Right lobe of liver (tissue), 6 donors: ENCODE measurements at regions not wholly inside any gene's neighbourhood (a gene's known extent, or its start where the extent isn't known, plus 50 kb on each side); places are given as distances from the start of the nearest gene placed in this dataset.

Experiments
- ATAC-seq, 4 donors: fragments of 200-7000 bp; cut with Tn5 transposase; one replicate each; pipeline ENCODE4 v1.9.1; 2020; ENCODE audit warnings: mild to moderate bottlenecking in 4 of 4, moderate library complexity in 4 of 4
- DNase-seq, 3 donors: peaks; one replicate each; pipeline ENCODE4 v3.0.0-alpha.2; 2020
- H3K27ac ChIP-seq, 3 donors: fragments of 200-600 bp; one replicate each; pipeline ENCODE4 v1.8.0; 2022
- H3K27me3 ChIP-seq, 2 donors: fragments of 200-600 bp; one replicate each; pipeline ENCODE4 v1.8.0; 2022
- H3K36me3 ChIP-seq, 4 donors: fragments of 200-600 bp; sonication (generic) in 1 of 4; one replicate each; pipeline versions ENCODE4 v1.5.1 to v1.8.0; 2017 to 2022; ENCODE audit warnings: control low read depth in 1 of 4
- H3K4me1 ChIP-seq, 4 donors: fragments of 200-600 bp; sonication (generic) in 1 of 4; one replicate each; pipeline versions ENCODE4 v1.5.1 to v1.8.0; 2017 to 2022; ENCODE audit warnings: control low read depth in 1 of 4
- H3K4me3 ChIP-seq, 3 donors: fragments of 200-600 bp; one replicate each; pipeline ENCODE4 v1.8.0; 2022
- H3K9me3 ChIP-seq, 4 donors: fragments of 200-600 bp; sonication (generic) in 1 of 4; one replicate each; pipeline versions ENCODE4 v1.5.1 to v1.8.0; 2017 to 2022; ENCODE audit warnings: control low read depth in 1 of 4
- POLR2A ChIP-seq: fragments of 450-650 bp; IDR thresholded peaks from one replicate; pipeline ENCODE4 v1.6.1; 2017; ENCODE audit warnings: antibody characterized with exemption, mild to moderate bottlenecking
- WGBS: methylation state at CpG from one replicate; pipeline ENCODE4 v1.1.6; 2018; ENCODE audit warnings: low coverage, low lambda C conversion rate; ENCODE audit not compliant: insufficient coverage; ENCODE audit errors: missing lambda C conversion rate; 5-methylcytosine and 5-hydroxymethylcytosine counted together
- intact Hi-C, 2 donors: fragments of 100-400 bp; cut with DNase I; formaldehyde crosslinking; loops; one replicate each; pipeline versions ENCODE4 v1.11.2 to v1.14.1; 2022
- TF ChIP-seq, protein P1 (sequence below), 4 donors: fragments of 200-600 bp in 3 of 4; fragments of 450-650 bp in 1 of 4; IDR thresholded peaks; one replicate each; pipeline versions ENCODE4 v1.5.1 to v1.8.0; 2016 to 2022; ENCODE audit warnings: antibody characterized with exemption in 4 of 4, mild to moderate bottlenecking in 2 of 4
- donor health status: DM: no; HTN: yes; CAD: no.
- donor health status: DM: no; HTN: no; CAD: no.
- donor health status: DM: no; HTN: no; CAD: no.
- donor health status: DM: no; HTN: yes; CAD: no.
- donor health status: DM: no; HTN: yes; CAD: no.

DNA sequence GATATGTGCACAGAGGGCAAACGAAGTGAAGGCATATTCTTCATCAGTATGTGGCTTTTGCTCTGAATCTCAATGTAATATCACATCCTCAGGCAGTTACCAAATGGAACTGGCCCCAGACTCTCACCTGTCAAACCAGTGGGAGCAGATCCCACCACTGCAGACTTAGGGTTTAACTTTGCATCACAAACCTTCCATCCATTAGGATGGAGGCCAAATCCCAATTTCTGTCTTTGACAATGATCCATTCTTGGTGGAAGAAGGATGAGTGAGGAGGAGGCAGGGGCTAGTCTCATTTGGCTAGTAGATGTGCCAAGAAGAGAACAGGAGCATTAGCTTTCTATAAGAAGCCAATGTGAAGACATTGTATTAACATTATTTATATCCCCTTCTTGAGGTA lies 413.5 kb upstream of the SPRY2 start:
- no peak for TF ChIP-seq POLR2A
- TF ChIP-seq, protein P1, sequence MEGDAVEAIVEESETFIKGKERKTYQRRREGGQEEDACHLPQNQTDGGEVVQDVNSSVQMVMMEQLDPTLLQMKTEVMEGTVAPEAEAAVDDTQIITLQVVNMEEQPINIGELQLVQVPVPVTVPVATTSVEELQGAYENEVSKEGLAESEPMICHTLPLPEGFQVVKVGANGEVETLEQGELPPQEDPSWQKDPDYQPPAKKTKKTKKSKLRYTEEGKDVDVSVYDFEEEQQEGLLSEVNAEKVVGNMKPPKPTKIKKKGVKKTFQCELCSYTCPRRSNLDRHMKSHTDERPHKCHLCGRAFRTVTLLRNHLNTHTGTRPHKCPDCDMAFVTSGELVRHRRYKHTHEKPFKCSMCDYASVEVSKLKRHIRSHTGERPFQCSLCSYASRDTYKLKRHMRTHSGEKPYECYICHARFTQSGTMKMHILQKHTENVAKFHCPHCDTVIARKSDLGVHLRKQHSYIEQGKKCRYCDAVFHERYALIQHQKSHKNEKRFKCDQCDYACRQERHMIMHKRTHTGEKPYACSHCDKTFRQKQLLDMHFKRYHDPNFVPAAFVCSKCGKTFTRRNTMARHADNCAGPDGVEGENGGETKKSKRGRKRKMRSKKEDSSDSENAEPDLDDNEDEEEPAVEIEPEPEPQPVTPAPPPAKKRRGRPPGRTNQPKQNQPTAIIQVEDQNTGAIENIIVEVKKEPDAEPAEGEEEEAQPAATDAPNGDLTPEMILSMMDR (IDR thresholded peaks at IDR 0.05), result no peak
- DNase-seq (no peak), ATAC-seq (no peak)
- 29% methylated on average over 1 of the region's 1 CpG for WGBS
- Histone ChIP-seq H3K9me3 (no peaks in the 10 kb centered on the region), H3K27me3 (no peaks in the 10 kb centered on the region), H3K36me3 (no peaks in the 10 kb centered on the region), H3K4me1 (no peaks in the 10 kb centered on the region), H3K27ac (no peak overlapping the region), H3K4me3 (no peak overlapping the region)
- intact Hi-C loops, result no loop called here

DNA sequence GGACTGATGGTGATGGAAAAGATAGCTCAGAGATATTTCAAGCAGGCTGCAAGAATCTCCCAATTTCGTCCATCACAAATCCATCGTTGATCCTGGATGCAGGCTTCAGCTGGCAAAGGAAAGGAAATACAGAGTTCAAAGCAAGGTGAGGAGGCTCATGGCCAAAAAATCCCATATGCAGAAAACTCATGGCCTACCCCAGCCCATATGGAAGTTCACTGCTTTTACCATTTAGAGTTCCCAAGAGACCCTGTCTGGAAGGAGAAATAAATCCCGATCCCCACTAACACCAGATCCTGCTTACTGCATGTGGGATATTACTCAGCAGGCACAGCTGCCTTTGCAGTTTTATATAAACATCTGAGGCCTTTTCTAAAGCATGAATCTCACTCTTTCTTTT lies 412.9 kb upstream of the SPRY2 start:
- no peak for ATAC-seq

DNA sequence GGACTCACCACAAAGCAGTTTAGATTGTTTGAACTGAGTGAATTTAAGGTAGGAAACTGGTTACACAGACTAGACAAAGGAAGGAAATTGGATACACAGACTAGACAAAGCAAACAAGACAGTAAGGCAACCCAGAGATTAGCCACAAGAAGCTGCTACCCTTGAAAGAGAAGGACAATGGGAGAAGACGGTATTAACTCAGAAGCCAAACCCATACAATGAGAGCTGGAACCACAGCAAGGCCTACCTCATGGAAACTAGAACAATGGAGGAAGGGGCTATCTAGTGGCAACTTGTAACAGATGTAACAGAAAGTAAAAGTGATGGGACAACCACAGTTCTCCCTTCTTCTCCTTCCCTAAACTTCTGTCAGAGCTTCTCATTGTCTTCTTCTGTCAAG lies 410.9 kb upstream of the SPRY2 start:
- no peak for DNase-seq
- intact Hi-C loops, result no loop called here
- Histone ChIP-seq H3K27ac (no peak overlapping the region), H3K9me3 (no peaks in the 10 kb centered on the region), H3K36me3 (peaks cover 0 to 2% (median 0%) of the 10 kb centered on the region in 4 donors), H3K4me1 (no peaks in the 10 kb centered on the region), H3K27me3 (no peaks in the 10 kb centered on the region), H3K4me3 (no peak overlapping the region)
- no peak for TF ChIP-seq POLR2A
- no peak for ATAC-seq
- WGBS, result 63% methylated on average over 1 of the region's 1 CpG

More for the DNA sequence above, 412.9 kb upstream of the SPRY2 start:
- Histone ChIP-seq H3K4me3 (no peak overlapping the region), H3K27ac (no peak overlapping the region), H3K36me3 (peaks cover 0 to 2% (median 0%) of the 10 kb centered on the region in 4 donors), H3K9me3 (no peaks in the 10 kb centered on the region), H3K4me1 (no peaks in the 10 kb centered on the region), H3K27me3 (no peaks in the 10 kb centered on the region)
- TF ChIP-seq, protein P1 (IDR thresholded peaks at IDR 0.05), result no peak
- no peak for TF ChIP-seq POLR2A
- no peak for DNase-seq
- WGBS, result 53% methylated on average over 3 of the region's 3 CpGs
- intact Hi-C loops, result no loop called here

DNA sequence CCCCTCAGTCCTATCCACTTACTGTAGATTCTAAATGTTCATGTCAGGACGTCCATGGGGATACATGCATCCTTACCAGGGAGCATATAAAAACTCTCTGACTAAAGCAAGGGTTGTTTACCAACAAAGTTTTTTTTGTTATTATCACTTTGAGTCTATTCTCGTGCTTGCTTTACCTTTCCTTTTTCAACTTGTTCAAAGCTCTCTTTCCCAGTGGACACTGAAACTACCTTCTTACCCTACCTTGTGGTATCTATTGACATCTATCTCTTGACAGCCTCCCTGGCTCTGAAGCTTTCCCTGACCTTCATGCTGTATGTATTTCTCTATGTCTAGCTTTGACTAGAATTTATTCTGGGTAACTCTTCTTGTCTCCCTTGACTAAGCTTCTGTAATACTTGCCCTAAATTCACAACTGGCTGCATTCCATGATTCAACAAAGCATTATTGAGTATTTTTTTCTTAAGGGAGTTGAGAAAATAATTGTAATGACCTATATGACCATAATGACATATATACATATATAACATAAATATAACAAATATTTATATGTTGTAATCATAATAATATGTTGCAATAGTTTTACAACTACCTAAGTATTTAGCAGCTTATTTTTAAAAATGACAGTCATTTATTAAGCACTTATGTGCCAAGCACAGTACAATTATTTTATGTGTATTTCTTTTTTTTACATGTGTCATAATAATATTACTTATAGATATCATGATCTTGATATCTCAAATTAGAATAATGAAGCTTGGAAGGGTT lies 403.4 kb upstream of the SPRY2 start:
- H3K9me3 ChIP-seq, result no peaks in the 10 kb centered on the region
- no peak for TF ChIP-seq POLR2A
- TF ChIP-seq, protein P1 (IDR thresholded peaks at IDR 0.05), result no peak
- WGBS, result 66% methylated on average over 2 of the region's 2 CpGs
- DNase-seq (no peak), ATAC-seq (no peak)
- H3K4me1 ChIP-seq, result no peaks in the 10 kb centered on the region
- no peak overlapping the region for H3K27ac ChIP-seq
- no peak overlapping the region for H3K4me3 ChIP-seq
- intact Hi-C loops, result no loop called here
- H3K27me3 ChIP-seq, result no peaks in the 10 kb centered on the region
- H3K36me3 ChIP-seq, result peaks cover 0 to under 1% (median 0%) of the 10 kb centered on the region in 4 donors

DNA sequence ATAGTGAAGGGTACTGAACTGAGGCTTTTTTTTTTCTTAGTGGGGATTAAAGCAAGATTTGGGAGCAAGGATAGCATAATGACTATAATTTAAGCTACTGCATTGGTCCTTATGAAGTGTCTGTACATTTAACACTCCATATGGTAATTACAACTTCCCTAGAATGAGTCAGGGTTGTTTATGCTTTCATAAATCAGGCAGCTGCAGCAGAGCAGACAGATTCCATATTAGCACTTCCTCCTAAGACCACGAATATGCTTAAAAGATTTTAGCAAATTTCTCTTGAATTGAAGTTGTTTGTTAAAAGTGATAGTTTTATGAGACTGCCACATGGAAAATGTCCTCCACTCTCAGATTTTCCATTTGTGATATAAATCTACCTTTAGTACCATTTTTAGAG lies 401.1 kb upstream of the SPRY2 start:
- ATAC-seq (no peak), DNase-seq (no peak)
- Histone ChIP-seq H3K36me3 (no peaks in the 10 kb centered on the region), H3K27ac (no peak overlapping the region), H3K4me1 (no peaks in the 10 kb centered on the region), H3K4me3 (no peak overlapping the region), H3K27me3 (no peaks in the 10 kb centered on the region), H3K9me3 (no peaks in the 10 kb centered on the region)
- 27% methylated on average over 1 of the region's 1 CpG for WGBS
- intact Hi-C loops, result no loop called here
- TF ChIP-seq, protein P1 (IDR thresholded peaks at IDR 0.05), result no peak
- TF ChIP-seq POLR2A, result no peak
